Activated CD4-positive, alpha-beta T cell treated with anti-CD3 and anti-CD28 coated beads, Interleukin-2, amount 10 ng/mL, durations not matched to agents 24 days and 14 days (primary cell): ENCODE measurements at regions not wholly inside any gene's neighbourhood (a gene's known extent, or its start where the extent isn't known, plus 50 kb on each side); places are given as distances from the start of the nearest gene placed in this dataset.
"Not testable (repeated sequence)": the region's sequence is repeated elsewhere in the genome, so short reads cannot be mapped to it uniquely, and the experiment has no call there.

Source experiments
- DNase-seq: peaks from one replicate; pipeline ENCODE4 v3.0.0; 2022
- H3K27ac Mint-ChIP-seq: one replicate; pipeline ENCODE4 v1.8.0; 2022; ENCODE audit warnings: mild to moderate bottlenecking, mixed read lengths
- H3K27me3 Mint-ChIP-seq: one replicate; pipeline ENCODE4 v1.8.0; 2022; ENCODE audit warnings: mixed read lengths
- H3K36me3 Mint-ChIP-seq: one replicate; pipeline ENCODE4 v1.8.0; 2022; ENCODE audit warnings: low read depth, mild to moderate bottlenecking, mixed read lengths
- H3K4me1 Mint-ChIP-seq: one replicate; pipeline ENCODE4 v1.8.0; 2021; ENCODE audit warnings: mixed read lengths
- H3K4me3 Mint-ChIP-seq: one replicate; pipeline ENCODE4 v1.8.0; 2022; ENCODE audit warnings: mild to moderate bottlenecking, moderate library complexity, mixed read lengths
- H3K9me3 Mint-ChIP-seq: one replicate; pipeline ENCODE4 v1.8.0; 2021; ENCODE audit warnings: mixed read lengths
- intact Hi-C: fragments of 100-400 bp; cut with micrococcal nuclease; formaldehyde crosslinking; loops from one replicate; pipeline ENCODE4 v1.15.1; 2023

- Mint-ChIP-seq H3K27ac (no peak overlapping the region), H3K4me1 (no peaks in the 10 kb centered on the region), H3K36me3 (no peaks in the 10 kb centered on the region), H3K27me3 (no peaks in the 10 kb centered on the region), H3K9me3 (no peaks in the 10 kb centered on the region), H3K4me3 (no peak overlapping the region)
- intact Hi-C loops = no loop called here
- no peak for DNase-seq
These were observed 832.3 kb upstream of the SLC10A2 start for GRCh38 chr13:103898481-103898880.

DNA sequence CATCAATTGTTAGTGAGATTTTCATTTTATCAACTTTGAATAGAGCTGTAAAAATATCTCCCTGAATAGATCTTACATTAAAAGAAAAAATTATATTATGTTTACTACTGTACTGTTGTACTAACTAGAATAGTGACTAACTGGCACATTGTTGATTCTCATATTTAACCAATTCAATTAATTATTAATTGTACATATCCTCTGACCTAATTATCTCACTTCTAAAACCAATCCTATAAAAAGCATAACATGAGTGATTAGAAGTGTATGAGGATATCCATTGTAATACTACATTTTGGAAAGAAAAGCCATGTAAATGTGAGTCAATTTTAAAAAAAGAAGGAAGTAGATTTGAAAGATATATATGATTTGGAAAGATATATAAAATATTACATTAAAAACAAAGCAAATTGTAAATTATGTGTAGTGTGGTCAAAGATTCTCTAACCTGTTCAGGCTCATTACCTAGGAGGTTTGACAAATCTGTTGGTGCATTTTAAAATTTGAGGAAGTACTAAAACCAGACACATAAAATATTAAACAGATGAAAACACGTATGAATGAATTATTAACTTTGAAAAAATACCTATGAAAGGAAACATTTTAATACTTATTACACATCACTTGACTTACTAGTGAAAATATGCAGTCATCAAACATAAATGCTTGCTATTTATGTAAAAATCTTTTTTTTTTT lies 829.8 kb upstream of the SLC10A2 start:
- no peaks in the 10 kb centered on the region for H3K36me3 Mint-ChIP-seq
- no peaks in the 10 kb centered on the region for H3K4me1 Mint-ChIP-seq

GRCh38 chr13:103894626-103895025 lies 828.4 kb upstream of the SLC10A2 start:
- H3K4me1 Mint-ChIP-seq = no peaks in the 10 kb centered on the region
- no peaks in the 10 kb centered on the region for H3K36me3 Mint-ChIP-seq
- H3K27ac Mint-ChIP-seq = no peak overlapping the region
- H3K9me3 Mint-ChIP-seq = no peaks in the 10 kb centered on the region
- no peak overlapping the region for H3K4me3 Mint-ChIP-seq
- no peaks in the 10 kb centered on the region for H3K27me3 Mint-ChIP-seq
- DNase-seq = no peak
- intact Hi-C loops = no loop called here

More for the DNA sequence above, 829.8 kb upstream of the SLC10A2 start:
- Mint-ChIP-seq H3K9me3 (no peaks in the 10 kb centered on the region), H3K27ac (no peak overlapping the region), H3K27me3 (no peaks in the 10 kb centered on the region), H3K4me3 (no peak overlapping the region)
- intact Hi-C loops = no loop called here
- no peak for DNase-seq

GRCh38 chr13:103884101-103884723 lies 818.0 kb upstream of the SLC10A2 start:
- H3K4me3 Mint-ChIP-seq = no peak overlapping the region

GRCh38 chr13:103883698-103884097 lies 817.5 kb upstream of the SLC10A2 start:
- Mint-ChIP-seq H3K27ac (no peak overlapping the region), H3K9me3 (no peaks in the 10 kb centered on the region), H3K4me1 (no peaks in the 10 kb centered on the region), H3K27me3 (no peaks in the 10 kb centered on the region), H3K36me3 (no peaks in the 10 kb centered on the region), H3K4me3 (no peak overlapping the region)
- intact Hi-C loops = no loop called here
- no peak for DNase-seq

More at GRCh38 chr13:103884101-103884723, 818.0 kb upstream of the SLC10A2 start:
- DNase-seq = no peak
- Mint-ChIP-seq H3K27me3 (no peaks in the 10 kb centered on the region), H3K4me1 (no peaks in the 10 kb centered on the region), H3K9me3 (no peaks in the 10 kb centered on the region), H3K27ac (no peak overlapping the region), H3K36me3 (no peaks in the 10 kb centered on the region)
- intact Hi-C loops = no loop called here

- H3K27me3 Mint-ChIP-seq = no peaks in the 10 kb centered on the region
- no peaks in the 10 kb centered on the region for H3K36me3 Mint-ChIP-seq
- H3K4me3 Mint-ChIP-seq = no peak overlapping the region
- intact Hi-C loops = no loop called here
- no peaks in the 10 kb centered on the region for H3K4me1 Mint-ChIP-seq
- no peak overlapping the region for H3K27ac Mint-ChIP-seq
- H3K9me3 Mint-ChIP-seq = no peaks in the 10 kb centered on the region
- no peak for DNase-seq
These were observed 816.9 kb upstream of the SLC10A2 start for GRCh38 chr13:103883164-103883563.

GRCh38 chr13:103880146-103880545 lies 813.9 kb upstream of the SLC10A2 start:
- H3K4me3 Mint-ChIP-seq, DNase-seq, H3K4me1 Mint-ChIP-seq, H3K9me3 Mint-ChIP-seq, H3K27ac Mint-ChIP-seq, H3K36me3 Mint-ChIP-seq, H3K27me3 Mint-ChIP-seq, intact Hi-C loops: not testable (repeated sequence)

GRCh38 chr13:103878891-103879605 lies 812.8 kb upstream of the SLC10A2 start:
- H3K4me1 Mint-ChIP-seq = no peaks in the 10 kb centered on the region
- no peaks in the 10 kb centered on the region for H3K36me3 Mint-ChIP-seq
- DNase-seq = no peak
- no peak overlapping the region for H3K4me3 Mint-ChIP-seq
- H3K9me3 Mint-ChIP-seq = no peaks in the 10 kb centered on the region
- H3K27ac Mint-ChIP-seq = no peak overlapping the region
- no peaks in the 10 kb centered on the region for H3K27me3 Mint-ChIP-seq
- intact Hi-C loops = no loop called here

DNA sequence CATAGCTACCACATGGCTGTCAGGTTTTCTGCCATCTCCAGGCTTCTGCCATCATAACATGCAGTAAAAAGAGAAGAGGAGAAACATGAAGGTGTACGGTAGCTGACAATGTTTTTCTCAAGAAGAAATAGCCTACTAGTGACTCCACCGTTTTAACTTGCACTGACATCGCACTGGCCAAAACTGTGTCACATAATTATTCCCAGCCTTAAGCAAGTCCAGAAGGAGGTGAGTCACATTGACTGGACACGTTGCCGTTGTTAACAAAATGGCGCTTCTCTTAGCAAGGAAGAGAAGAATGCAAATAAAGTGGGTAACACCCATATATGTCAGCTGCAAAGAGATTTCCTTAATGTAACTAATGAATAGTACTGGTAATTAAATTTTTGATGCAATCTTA lies 810.4 kb upstream of the SLC10A2 start:
- no peaks in the 10 kb centered on the region for H3K9me3 Mint-ChIP-seq
- H3K4me3 Mint-ChIP-seq = no peak overlapping the region
- no peak overlapping the region for H3K27ac Mint-ChIP-seq
- DNase-seq = no peak
- H3K36me3 Mint-ChIP-seq = no peaks in the 10 kb centered on the region
- no peaks in the 10 kb centered on the region for H3K27me3 Mint-ChIP-seq
- intact Hi-C loops = no loop called here
- H3K4me1 Mint-ChIP-seq = no peaks in the 10 kb centered on the region

DNA sequence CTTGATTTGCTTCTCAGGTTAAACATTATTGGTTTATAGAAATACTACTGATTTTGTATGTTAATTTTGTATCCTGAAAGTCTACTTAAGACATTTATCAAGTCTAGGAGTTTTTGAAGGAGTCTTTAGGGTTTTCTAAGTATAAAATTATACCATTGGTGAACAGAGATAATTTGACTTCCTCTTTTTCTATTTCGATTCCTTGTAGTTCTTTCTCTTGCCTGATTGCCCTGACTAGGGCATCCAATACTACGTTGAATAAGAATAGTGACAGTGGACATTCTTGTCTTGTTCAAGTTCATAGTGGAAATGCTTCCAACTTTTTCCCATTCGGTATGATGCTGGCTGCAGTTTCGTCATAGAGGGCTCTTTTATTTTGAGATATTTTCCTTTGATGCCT lies 807.5 kb upstream of the SLC10A2 start:
- no peaks in the 10 kb centered on the region for H3K9me3 Mint-ChIP-seq

GRCh38 chr13:103866048-103866447 lies 799.8 kb upstream of the SLC10A2 start:
- DNase-seq = no peak
- no peaks in the 10 kb centered on the region for H3K4me1 Mint-ChIP-seq
- no peaks in the 10 kb centered on the region for H3K27me3 Mint-ChIP-seq
- intact Hi-C loops = no loop called here
- no peak overlapping the region for H3K4me3 Mint-ChIP-seq
- no peak overlapping the region for H3K27ac Mint-ChIP-seq
- H3K9me3 Mint-ChIP-seq = peaks cover 4% of the 10 kb centered on the region
- no peaks in the 10 kb centered on the region for H3K36me3 Mint-ChIP-seq

More for the DNA sequence above, 807.5 kb upstream of the SLC10A2 start:
- Mint-ChIP-seq H3K4me3 (no peak overlapping the region), H3K27ac (no peak overlapping the region), H3K36me3 (no peaks in the 10 kb centered on the region), H3K4me1 (no peaks in the 10 kb centered on the region), H3K27me3 (no peaks in the 10 kb centered on the region)
- intact Hi-C loops = no loop called here
- no peak for DNase-seq

DNA sequence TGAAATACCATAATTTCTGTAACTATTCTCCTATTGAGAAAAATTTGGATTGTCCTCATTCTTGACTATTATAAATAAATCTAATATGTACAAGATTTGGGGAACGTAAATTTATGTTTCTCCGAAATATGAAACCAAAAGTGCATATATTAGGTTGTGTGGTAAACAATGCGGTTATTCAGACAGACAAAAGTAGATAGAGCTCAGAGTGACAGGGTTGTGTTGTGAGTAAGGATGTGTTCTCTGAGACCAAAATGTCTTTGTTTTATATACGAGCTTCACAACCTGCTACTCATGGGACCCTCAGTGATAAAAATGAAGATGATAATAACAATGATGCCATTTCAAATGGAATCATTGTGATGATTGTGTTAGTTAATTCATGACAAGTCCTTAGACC lies 796.3 kb upstream of the SLC10A2 start:
- H3K4me1 Mint-ChIP-seq = no peaks in the 10 kb centered on the region
- DNase-seq = no peak
- no peaks in the 10 kb centered on the region for H3K27me3 Mint-ChIP-seq
- H3K36me3 Mint-ChIP-seq = no peaks in the 10 kb centered on the region
- intact Hi-C loops = no loop called here
- H3K27ac Mint-ChIP-seq = no peak overlapping the region
- H3K4me3 Mint-ChIP-seq = no peak overlapping the region
- H3K9me3 Mint-ChIP-seq = peaks cover 4% of the 10 kb centered on the region

DNA sequence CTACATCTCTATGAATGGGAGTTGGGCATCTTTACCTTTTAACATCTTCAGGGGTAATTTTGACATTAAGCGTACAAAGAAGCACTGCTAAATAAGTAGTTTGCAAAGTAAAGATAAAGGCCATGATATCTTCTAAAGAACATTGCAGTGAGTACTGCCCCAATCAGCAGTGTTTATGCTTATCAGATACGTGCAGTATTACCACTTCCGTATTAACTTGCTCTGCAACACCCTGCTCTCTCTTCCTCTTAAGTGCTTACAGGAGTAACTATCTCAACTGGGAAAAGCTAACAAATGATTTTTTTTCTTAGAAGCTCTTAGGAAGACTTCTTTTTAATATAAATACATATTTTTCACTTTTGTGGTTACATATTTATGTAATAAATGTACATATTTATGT lies 793.7 kb upstream of the SLC10A2 start:
- H3K4me3 Mint-ChIP-seq = no peak overlapping the region
- H3K9me3 Mint-ChIP-seq = peaks cover 4% of the 10 kb centered on the region
- no peaks in the 10 kb centered on the region for H3K27me3 Mint-ChIP-seq
- no peak for DNase-seq
- no peak overlapping the region for H3K27ac Mint-ChIP-seq
- intact Hi-C loops = no loop called here
- H3K4me1 Mint-ChIP-seq = no peaks in the 10 kb centered on the region
- H3K36me3 Mint-ChIP-seq = no peaks in the 10 kb centered on the region

GRCh38 chr13:103852036-103852435 lies 785.8 kb upstream of the SLC10A2 start:
- no peak overlapping the region for H3K27ac Mint-ChIP-seq

More at GRCh38 chr13:103852036-103852435, 785.8 kb upstream of the SLC10A2 start:
- Mint-ChIP-seq H3K27me3 (no peaks in the 10 kb centered on the region), H3K4me3 (no peak overlapping the region), H3K36me3 (no peaks in the 10 kb centered on the region), H3K4me1 (no peaks in the 10 kb centered on the region), H3K9me3 (peaks cover 3% of the 10 kb centered on the region)
- intact Hi-C loops = no loop called here
- no peak for DNase-seq
